Ascending aorta (tissue), 2 donors: ENCODE measurements at regions not wholly inside any gene's neighbourhood (a gene's known extent, or its start where the extent isn't known, plus 50 kb on each side); places are given as distances from the start of the nearest gene placed in this dataset.

Source experiments
- DNase-seq, 2 donors: peaks; one replicate each; pipeline ENCODE4 v3.0.0-alpha.2; 2019; ENCODE audit warnings: low spot score in 2 of 2
- H3K27ac ChIP-seq, 2 donors: fragments of 200-600 bp; sonication (generic); one replicate each; pipeline ENCODE4 v1.5.1; 2016 to 2017; ENCODE audit warnings: mild to moderate bottlenecking in 1 of 2
- H3K27me3 ChIP-seq: fragments of 200-600 bp; sonication (generic); one replicate; pipeline ENCODE4 v1.5.1; 2017
- H3K36me3 ChIP-seq, 2 donors: fragments of 200-600 bp; sonication (generic); one replicate each; pipeline ENCODE4 v1.5.1; 2016
- H3K4me1 ChIP-seq, 2 donors: fragments of 200-600 bp; sonication (generic); one replicate each; pipeline ENCODE4 v1.5.1; 2016 to 2017; ENCODE audit warnings: mild to moderate bottlenecking in 1 of 2
- H3K4me3 ChIP-seq, 2 donors: fragments of 200-600 bp; sonication (generic); one replicate each; pipeline ENCODE4 v1.5.1; 2016 to 2017; ENCODE audit warnings: mild to moderate bottlenecking in 1 of 2
- H3K9me3 ChIP-seq, 2 donors: fragments of 200-600 bp; sonication (generic); one replicate each; pipeline ENCODE4 v1.5.1; 2016
- CTCF ChIP-seq, 3 experiments: fragments of 200-600 bp in 2 of 3; fragments of 450-650 bp in 1 of 3; sonication (generic) in 2 of 3; IDR thresholded peaks; one replicate each; pipeline ENCODE4 v1.5.1; 2016 to 2019; ENCODE audit warnings: antibody characterized with exemption in 3 of 3, mild to moderate bottlenecking in 1 of 3, moderate library complexity in 1 of 3
- intact Hi-C: fragments of 100-400 bp; cut with DNase I; formaldehyde crosslinking; loops from one replicate; pipeline ENCODE4 v1.15.1; 2023

- no peak for TF ChIP-seq CTCF (IDR thresholded peaks at IDR 0.05)
- Histone ChIP-seq H3K9me3 (no peaks in the 10 kb centered on the region), H3K4me1 (peaks cover 0 to 2% of the 10 kb centered on the region in 2 donors), H3K27me3 (no peaks in the 10 kb centered on the region), H3K36me3 (no peaks in the 10 kb centered on the region), H3K4me3 (no peak overlapping the region), H3K27ac (no peak overlapping the region)
- intact Hi-C loops: no loop called here
- DNase-seq: no peak
These were observed 528.1 kb downstream of the RAB28 start for GRCh38 chr4:12956026-12956425.

GRCh38 chr4:12949719-12950490, 534.2 kb downstream of the RAB28 start:
- no peak for DNase-seq
- Histone ChIP-seq H3K9me3 (no peaks in the 10 kb centered on the region), H3K4me3 (no peak overlapping the region), H3K36me3 (no peaks in the 10 kb centered on the region), H3K4me1 (no peaks in the 10 kb centered on the region), H3K27ac (no peak overlapping the region), H3K27me3 (no peaks in the 10 kb centered on the region)
- no peak for TF ChIP-seq CTCF (IDR thresholded peaks at IDR 0.05)
- intact Hi-C loops: no loop called here

- no peak for TF ChIP-seq CTCF (IDR thresholded peaks at IDR 0.05)
- no peak for DNase-seq
- intact Hi-C loops: no loop called here
These were observed 541.1 kb downstream of the RAB28 start for GRCh38 chr4:12943069-12943468.

GRCh38 chr4:12933760-12934221, 550.3 kb downstream of the RAB28 start:
- H3K4me1 ChIP-seq: peaks cover 0 to 3% of the 10 kb centered on the region in 2 donors
- DNase-seq: no peak
- H3K36me3 ChIP-seq: no peaks in the 10 kb centered on the region
- intact Hi-C loops: no loop called here
- no peak overlapping the region for H3K4me3 ChIP-seq
- no peaks in the 10 kb centered on the region for H3K9me3 ChIP-seq
- peak overlapping the region in 1 of 2 donors; percentile 34 for H3K27ac ChIP-seq
- no peak for TF ChIP-seq CTCF (IDR thresholded peaks at IDR 0.05)
- no peaks in the 10 kb centered on the region for H3K27me3 ChIP-seq

More at GRCh38 chr4:12943069-12943468, 541.1 kb downstream of the RAB28 start:
- no peaks in the 10 kb centered on the region for H3K27me3 ChIP-seq
- H3K4me3 ChIP-seq: no peak overlapping the region
- H3K36me3 ChIP-seq: no peaks in the 10 kb centered on the region
- H3K27ac ChIP-seq: no peak overlapping the region
- H3K4me1 ChIP-seq: no peaks in the 10 kb centered on the region
- no peaks in the 10 kb centered on the region for H3K9me3 ChIP-seq

GRCh38 chr4:12932203-12932788, 551.8 kb downstream of the RAB28 start:
- H3K9me3 ChIP-seq: no peaks in the 10 kb centered on the region
- TF ChIP-seq CTCF (IDR thresholded peaks at IDR 0.05): no peak
- no peak overlapping the region for H3K4me3 ChIP-seq
- H3K4me1 ChIP-seq: peaks cover 0 to 3% of the 10 kb centered on the region in 2 donors
- no peaks in the 10 kb centered on the region for H3K27me3 ChIP-seq
- H3K27ac ChIP-seq: no peak overlapping the region
- intact Hi-C loops: no loop called here
- no peaks in the 10 kb centered on the region for H3K36me3 ChIP-seq
- no peak for DNase-seq
